GM21360 (cell line): ENCODE measurements at regions not wholly inside any gene's neighbourhood (a gene's known extent, or its start where the extent isn't known, plus 50 kb on each side); places are given as distances from the start of the nearest gene placed in this dataset.

Experiments used
- ATAC-seq: cut with Tn5 transposase; IDR thresholded peaks from one replicate; pipeline ENCODE4 v1.9.1; 2021; ENCODE audit warnings: mild to moderate bottlenecking, moderate library complexity; ENCODE audit not compliant: unreplicated experiment

DNA sequence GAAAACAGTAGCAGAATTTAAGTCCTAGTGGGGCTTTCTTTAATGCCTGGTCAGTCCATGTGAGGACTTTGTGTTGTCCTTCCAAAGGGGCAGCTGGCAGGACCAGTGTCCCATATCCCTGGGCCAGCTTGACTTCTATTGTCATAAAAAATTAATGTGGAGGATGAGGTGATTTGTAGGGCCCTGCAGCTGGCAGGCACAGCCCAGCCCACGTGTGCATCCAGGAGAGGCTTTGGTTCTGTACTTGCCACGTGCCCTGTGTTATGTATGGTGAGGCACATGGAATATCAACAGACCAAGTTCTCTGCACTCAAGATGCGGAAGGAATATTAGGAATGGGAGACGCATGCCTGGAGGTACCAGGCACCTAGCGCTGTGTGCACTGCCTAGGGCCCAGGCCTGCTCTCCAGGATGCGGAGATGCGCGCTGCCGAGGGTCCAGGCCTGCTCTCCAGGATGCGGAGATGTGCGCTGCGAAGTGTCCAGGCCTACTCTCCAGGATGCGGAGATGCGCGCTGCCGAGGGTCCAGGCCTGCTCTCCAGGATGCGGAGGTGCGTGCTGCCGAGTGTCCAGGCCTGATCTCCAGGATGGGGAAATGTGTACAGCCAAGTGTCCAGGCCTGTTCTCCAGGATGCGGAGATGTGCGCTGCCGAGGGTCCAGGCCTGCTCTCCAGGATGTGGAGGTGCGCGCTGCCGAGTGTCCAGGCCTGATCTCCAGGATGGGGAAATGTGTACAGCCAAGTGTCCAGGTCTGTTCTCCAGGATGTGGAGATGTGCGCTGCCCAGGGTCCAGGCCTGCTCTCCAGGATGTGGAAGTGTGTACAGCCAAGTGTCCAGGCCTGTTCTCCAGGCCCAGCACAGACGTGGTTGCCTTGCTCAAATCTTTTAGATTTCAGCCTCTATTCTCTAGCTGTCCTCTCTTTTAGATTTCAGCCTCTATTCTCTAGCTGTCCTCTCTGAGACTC lies 183.3 kb upstream of the ROPN1 start:
- no peak for ATAC-seq

DNA sequence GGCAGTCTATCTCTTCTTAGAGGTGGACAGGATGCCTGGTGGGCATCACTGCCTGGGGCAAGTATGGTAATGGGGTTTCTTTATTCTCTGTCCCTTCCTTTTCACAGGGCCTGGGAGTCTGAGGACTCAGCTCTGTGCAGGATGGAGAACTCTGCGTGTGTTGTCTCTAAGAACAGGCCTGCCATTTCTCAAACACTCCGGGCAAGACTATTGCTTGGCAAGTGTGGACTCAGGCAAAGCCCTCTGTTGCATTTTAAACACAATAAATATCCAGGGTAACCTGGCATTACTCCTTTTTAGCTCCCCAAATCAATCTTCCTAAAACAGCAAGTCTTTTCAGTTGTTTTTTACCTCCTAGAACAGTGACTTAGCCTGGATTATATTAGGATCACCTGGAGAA lies 185.1 kb upstream of the ROPN1 start:
- ATAC-seq, result no peak

DNA sequence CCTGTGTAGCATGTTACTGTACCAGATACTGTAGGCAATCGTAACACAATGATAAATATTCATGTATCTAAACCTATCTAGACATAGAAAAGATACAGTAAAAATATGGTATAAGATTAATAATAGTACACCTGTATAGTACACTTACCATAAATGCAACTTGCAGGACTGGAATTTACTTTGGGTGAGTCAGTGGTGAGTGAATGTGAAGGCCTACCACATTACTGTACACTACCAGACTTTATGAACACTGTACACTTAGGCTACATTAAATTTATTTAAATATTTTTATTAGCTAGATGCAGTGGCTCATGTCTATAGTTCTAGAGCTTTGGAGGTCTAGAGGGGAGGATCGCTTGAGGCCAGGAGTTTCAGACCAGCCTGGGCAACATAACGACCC lies 186.6 kb upstream of the ROPN1 start:
- ATAC-seq, result no peak

GRCh38 chr3:124200407-124200806 lies 208.5 kb upstream of the ROPN1 start:
- ATAC-seq, result no peak

DNA sequence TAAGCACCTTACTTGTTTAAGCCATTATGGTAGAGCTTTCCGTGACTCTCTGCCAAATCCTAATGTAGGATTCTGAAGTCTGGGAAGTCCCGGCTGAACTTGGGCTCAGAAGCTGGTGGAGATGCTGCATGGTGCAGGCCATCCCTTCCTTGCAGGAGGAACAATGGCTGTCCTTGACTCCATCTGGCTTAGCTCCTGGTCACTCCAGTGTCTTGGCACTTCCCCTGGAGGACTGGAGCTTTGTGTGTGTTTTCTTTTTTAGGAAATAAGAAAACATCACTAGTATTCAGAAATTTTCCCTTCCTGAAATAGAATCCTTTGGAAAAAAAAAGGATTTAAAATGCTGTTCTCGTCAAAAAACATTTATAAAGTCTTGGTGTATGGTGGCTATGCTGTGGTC lies 209.3 kb upstream of the ROPN1 start:
- ATAC-seq, result no peak

DNA sequence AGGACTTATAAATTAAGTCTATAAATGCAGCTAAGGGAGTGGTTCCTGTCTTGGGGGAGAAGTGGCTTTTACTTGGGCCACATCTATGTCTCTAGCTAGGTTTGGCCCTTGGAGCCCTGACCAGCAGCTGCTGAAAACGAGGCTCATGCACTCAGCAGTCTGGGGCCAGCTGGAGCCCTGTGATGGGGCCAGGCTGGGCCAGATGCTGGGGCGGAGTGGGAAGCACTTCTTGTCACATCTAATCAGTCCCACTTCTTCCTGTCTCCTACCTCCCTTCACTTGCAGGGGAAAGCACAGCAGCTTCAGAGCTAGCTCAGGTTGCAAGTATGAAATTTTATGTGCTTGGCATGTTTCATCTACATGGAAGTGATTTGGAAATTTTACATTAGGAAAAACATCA lies 209.9 kb upstream of the ROPN1 start:
- no peak for ATAC-seq

- ATAC-seq, result no peak
These were observed 210.8 kb upstream of the ROPN1 start for GRCh38 chr3:124202754-124203153.

- no peak for ATAC-seq
These were observed 211.4 kb upstream of the ROPN1 start for GRCh38 chr3:124203292-124203691.

GRCh38 chr3:124206225-124207055 lies 214.5 kb upstream of the ROPN1 start:
- no peak for ATAC-seq

GRCh38 chr3:124207077-124207476 lies 215.2 kb upstream of the ROPN1 start:
- ATAC-seq, result no peak

- ATAC-seq, result peak; percentile 83
These were observed 216.1 kb upstream of the ROPN1 start for GRCh38 chr3:124207873-124208485.

DNA sequence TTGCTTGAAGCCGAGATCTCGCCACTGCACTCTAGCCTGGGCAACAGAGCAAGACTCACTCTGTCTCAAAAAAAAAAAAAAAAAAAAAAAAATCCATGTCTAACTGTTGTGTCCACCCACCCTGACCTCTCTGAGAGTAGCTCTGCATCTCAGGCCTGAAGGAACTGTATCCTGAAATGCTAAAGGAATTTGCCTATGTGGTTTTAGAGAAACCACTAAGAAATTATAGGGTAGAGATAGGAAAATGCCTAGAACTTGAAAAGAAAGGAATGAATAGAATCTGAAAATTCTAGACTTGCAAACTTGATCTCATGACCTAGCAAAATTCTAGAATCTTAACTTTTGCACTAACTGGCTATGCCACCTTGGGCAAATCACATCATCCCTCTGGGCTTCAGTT lies 217.5 kb upstream of the ROPN1 start:
- ATAC-seq, result no peak

DNA sequence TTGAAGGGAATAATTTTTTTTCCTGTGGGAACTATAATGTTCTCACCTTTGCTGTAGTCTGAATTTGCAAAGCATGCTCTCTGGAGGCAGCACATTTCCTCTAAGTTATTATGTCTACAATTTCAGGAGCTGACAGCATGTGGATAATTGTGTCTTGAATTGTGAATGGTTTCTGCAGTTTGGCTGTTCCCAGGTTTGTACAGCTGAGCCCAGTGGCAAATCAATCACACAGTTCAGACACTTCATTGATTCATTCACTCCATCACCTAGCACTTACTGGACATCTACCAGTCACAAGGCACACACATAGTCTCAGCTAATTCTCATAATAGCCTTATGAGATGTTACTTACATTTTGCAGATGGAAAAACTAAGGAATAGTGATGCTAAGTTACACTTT lies 219.0 kb upstream of the ROPN1 start:
- ATAC-seq, result no peak

- no peak for ATAC-seq
These were observed 221.7 kb upstream of the ROPN1 start for GRCh38 chr3:124213641-124214040.

GRCh38 chr3:124217542-124217941 lies 225.6 kb upstream of the ROPN1 start:
- no peak for ATAC-seq

GRCh38 chr3:124221422-124221821 lies 229.5 kb upstream of the ROPN1 start:
- ATAC-seq, result no peak

GRCh38 chr3:124223853-124224252 lies 231.9 kb upstream of the ROPN1 start:
- no peak for ATAC-seq

DNA sequence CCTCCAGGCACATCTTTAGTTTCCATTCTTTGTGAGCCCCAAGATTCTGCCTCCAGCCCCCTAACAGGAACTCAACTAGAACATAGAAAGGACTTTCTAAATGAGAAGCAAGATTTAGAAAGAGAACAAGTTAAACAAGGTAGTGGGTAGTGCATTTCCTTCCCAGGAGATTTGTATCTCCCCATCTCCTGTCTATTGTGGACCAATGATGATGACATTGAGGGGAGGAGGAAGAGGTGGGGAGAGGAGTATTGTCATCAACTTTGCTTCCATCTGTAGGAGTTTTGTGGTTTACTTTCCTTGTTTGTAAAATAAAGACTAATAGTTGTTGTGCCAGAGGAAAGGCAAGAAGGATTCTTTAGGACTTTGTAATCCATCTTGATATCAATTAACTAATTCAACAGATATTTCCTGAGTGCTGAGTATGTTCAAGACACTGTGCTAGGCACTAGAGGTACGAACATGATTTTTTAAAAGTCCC lies 235.3 kb upstream of the ROPN1 start:
- ATAC-seq, result no peak

DNA sequence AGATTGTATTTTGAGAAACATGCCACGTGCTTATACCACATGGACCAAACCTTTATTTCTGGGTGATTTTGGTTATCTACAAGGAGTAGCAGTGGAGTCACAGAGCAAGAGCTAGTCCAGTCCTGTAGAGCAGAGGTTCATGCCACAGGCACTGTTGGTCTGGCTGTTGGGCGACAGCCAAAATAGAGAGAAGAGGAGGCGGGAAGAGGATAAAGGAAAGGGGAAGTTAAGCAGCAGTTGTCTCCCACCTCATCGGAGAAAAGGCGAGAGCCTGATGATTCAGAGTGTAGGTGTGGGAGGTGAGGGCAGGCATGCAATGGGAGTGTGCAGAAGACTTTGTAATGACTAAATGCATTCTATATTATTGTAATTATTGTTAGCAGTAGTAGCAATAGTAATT lies 237.5 kb upstream of the ROPN1 start:
- no peak for ATAC-seq

DNA sequence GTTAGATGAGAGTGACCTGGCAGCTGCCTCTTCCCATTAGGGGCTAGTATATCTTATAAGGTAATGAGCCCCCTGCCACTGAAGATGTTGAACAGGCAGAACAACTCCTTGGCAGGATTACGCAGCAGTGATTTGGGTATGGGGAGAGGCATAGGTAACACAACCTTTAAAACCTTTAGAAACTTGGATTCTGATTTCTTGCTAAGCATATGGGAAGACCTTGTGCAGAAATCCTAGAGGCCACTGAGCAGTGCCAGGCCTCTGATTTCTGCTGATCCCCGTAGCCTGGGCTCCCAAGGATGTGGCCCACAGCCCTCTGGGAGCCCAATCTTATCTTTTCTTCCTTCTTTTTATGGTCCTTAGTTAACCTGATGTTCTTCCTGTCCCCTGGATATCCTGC lies 237.9 kb upstream of the ROPN1 start:
- no peak for ATAC-seq

- no peak for ATAC-seq
These were observed 238.5 kb upstream of the ROPN1 start for GRCh38 chr3:124230432-124230831.
